SK-N-SH (cell line): ENCODE measurements at regions not wholly inside any gene's neighbourhood (a gene's known extent, or its start where the extent isn't known, plus 50 kb on each side); places are given as distances from the start of the nearest gene placed in this dataset.

Experiments
- CHD2 ChIP-seq: fragments of 150-350 bp; IDR thresholded peaks from 2 replicates; pipeline ENCODE4 v1.6.1; 2018; ENCODE audit warnings: low read length; ENCODE audit not compliant: partially characterized antibody
- FOXJ3 ChIP-seq: sonication (generic); formaldehyde crosslinking; IDR thresholded peaks from 2 replicates; pipeline ENCODE4 v1.5.1; 2020; ENCODE audit warnings: mild to moderate bottlenecking, missing genetic modification reagents
- GABPA ChIP-seq: IDR thresholded peaks from 2 replicates; pipeline ENCODE4 v1.4.0; 2012; ENCODE audit warnings: low read depth, mild to moderate bottlenecking
- JUND ChIP-seq: IDR thresholded peaks from 2 replicates; pipeline ENCODE4 v1.4.0; 2012
- NRF1 ChIP-seq: IDR thresholded peaks from 2 replicates; pipeline ENCODE4 v1.6.1; 2012; ENCODE audit warnings: low read depth, mild to moderate bottlenecking, low read length
- POLR2AphosphoS5 ChIP-seq: IDR thresholded peaks from 2 replicates; pipeline ENCODE4 v1.6.1; 2012; ENCODE audit warnings: low read depth, low read length
- RAD21 ChIP-seq: IDR thresholded peaks from 2 replicates; pipeline ENCODE4 v1.6.1; 2012; ENCODE audit warnings: mild to moderate bottlenecking, low read length
- RCOR1 ChIP-seq: fragments of 150-350 bp; IDR thresholded peaks from 2 replicates; pipeline ENCODE4 v1.6.1; 2017; ENCODE audit warnings: antibody characterized with exemption, low read length
- TF ChIP-seq, protein P1 (sequence below): fragments of 200-600 bp; sonication (generic); IDR thresholded peaks from 2 replicates; pipeline ENCODE4 v1.6.1; 2017; ENCODE audit warnings: antibody characterized with exemption, mild to moderate bottlenecking, moderate library complexity
- TF ChIP-seq, protein P2 (sequence below): fragments of 150-350 bp; IDR thresholded peaks from 2 replicates; pipeline ENCODE4 v1.6.1; 2017; ENCODE audit warnings: antibody characterized with exemption, low read length, low read depth, borderline replicate concordance
- TF ChIP-seq, protein P3 (sequence below): IDR thresholded peaks from 2 replicates; pipeline ENCODE4; 2012
- TF ChIP-seq, protein P4 (sequence below): IDR thresholded peaks from 2 replicates; pipeline ENCODE4 v1.4.0; 2012; ENCODE audit warnings: low read depth
- TF ChIP-seq, protein P5 (sequence below): IDR thresholded peaks from 2 replicates; pipeline ENCODE4 v1.6.1; 2012; ENCODE audit warnings: mild to moderate bottlenecking, low read depth, low read length, moderate library complexity

DNA sequence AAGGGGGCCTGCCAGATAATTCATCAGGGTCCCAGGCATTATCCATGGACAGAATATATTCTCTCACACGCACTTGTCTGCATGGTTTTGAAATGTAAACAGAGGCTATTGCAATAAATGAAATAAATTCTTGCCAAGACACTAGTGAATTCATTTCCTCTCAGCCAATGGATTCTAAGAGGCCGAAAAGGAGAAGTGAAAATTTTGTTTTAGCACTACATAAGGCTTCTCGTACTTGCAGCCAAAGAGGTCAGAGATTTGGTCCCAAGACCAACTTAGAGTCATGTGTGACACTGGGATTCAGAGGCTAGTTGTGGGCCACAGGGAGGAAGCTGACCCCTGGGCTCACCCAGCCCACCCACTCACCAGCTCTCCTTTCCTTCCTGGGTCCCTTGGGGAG is 184.1 kb upstream of the GLI2 start:
- TF ChIP-seq, protein P1, sequence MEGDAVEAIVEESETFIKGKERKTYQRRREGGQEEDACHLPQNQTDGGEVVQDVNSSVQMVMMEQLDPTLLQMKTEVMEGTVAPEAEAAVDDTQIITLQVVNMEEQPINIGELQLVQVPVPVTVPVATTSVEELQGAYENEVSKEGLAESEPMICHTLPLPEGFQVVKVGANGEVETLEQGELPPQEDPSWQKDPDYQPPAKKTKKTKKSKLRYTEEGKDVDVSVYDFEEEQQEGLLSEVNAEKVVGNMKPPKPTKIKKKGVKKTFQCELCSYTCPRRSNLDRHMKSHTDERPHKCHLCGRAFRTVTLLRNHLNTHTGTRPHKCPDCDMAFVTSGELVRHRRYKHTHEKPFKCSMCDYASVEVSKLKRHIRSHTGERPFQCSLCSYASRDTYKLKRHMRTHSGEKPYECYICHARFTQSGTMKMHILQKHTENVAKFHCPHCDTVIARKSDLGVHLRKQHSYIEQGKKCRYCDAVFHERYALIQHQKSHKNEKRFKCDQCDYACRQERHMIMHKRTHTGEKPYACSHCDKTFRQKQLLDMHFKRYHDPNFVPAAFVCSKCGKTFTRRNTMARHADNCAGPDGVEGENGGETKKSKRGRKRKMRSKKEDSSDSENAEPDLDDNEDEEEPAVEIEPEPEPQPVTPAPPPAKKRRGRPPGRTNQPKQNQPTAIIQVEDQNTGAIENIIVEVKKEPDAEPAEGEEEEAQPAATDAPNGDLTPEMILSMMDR = no peak
- TF ChIP-seq RCOR1 = no peak
- TF ChIP-seq, protein P2, sequence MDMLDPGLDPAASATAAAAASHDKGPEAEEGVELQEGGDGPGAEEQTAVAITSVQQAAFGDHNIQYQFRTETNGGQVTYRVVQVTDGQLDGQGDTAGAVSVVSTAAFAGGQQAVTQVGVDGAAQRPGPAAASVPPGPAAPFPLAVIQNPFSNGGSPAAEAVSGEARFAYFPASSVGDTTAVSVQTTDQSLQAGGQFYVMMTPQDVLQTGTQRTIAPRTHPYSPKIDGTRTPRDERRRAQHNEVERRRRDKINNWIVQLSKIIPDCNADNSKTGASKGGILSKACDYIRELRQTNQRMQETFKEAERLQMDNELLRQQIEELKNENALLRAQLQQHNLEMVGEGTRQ = no peak
- no peak for TF ChIP-seq RAD21
- TF ChIP-seq FOXJ3 (CRISPR knock-in tag) = no peak
- TF ChIP-seq, protein P3, sequence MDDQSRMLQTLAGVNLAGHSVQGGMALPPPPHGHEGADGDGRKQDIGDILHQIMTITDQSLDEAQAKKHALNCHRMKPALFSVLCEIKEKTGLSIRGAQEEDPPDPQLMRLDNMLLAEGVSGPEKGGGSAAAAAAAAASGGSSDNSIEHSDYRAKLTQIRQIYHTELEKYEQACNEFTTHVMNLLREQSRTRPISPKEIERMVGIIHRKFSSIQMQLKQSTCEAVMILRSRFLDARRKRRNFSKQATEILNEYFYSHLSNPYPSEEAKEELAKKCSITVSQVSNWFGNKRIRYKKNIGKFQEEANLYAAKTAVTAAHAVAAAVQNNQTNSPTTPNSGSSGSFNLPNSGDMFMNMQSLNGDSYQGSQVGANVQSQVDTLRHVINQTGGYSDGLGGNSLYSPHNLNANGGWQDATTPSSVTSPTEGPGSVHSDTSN = no peak
- TF ChIP-seq, protein P4, sequence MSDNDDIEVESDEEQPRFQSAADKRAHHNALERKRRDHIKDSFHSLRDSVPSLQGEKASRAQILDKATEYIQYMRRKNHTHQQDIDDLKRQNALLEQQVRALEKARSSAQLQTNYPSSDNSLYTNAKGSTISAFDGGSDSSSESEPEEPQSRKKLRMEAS = no peak
- TF ChIP-seq CHD2 = no peak
- TF ChIP-seq NRF1 = no peak
- TF ChIP-seq, protein P5, sequence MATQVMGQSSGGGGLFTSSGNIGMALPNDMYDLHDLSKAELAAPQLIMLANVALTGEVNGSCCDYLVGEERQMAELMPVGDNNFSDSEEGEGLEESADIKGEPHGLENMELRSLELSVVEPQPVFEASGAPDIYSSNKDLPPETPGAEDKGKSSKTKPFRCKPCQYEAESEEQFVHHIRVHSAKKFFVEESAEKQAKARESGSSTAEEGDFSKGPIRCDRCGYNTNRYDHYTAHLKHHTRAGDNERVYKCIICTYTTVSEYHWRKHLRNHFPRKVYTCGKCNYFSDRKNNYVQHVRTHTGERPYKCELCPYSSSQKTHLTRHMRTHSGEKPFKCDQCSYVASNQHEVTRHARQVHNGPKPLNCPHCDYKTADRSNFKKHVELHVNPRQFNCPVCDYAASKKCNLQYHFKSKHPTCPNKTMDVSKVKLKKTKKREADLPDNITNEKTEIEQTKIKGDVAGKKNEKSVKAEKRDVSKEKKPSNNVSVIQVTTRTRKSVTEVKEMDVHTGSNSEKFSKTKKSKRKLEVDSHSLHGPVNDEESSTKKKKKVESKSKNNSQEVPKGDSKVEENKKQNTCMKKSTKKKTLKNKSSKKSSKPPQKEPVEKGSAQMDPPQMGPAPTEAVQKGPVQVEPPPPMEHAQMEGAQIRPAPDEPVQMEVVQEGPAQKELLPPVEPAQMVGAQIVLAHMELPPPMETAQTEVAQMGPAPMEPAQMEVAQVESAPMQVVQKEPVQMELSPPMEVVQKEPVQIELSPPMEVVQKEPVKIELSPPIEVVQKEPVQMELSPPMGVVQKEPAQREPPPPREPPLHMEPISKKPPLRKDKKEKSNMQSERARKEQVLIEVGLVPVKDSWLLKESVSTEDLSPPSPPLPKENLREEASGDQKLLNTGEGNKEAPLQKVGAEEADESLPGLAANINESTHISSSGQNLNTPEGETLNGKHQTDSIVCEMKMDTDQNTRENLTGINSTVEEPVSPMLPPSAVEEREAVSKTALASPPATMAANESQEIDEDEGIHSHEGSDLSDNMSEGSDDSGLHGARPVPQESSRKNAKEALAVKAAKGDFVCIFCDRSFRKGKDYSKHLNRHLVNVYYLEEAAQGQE = no peak
- TF ChIP-seq POLR2AphosphoS5 = no peak
- TF ChIP-seq GABPA = no peak
- no peak for TF ChIP-seq JUND
